ENCODE measurements at regions not wholly inside any gene's neighbourhood (a gene's known extent, or its start where the extent isn't known, plus 50 kb on each side); places are given as distances from the start of the nearest gene placed in this dataset.

GRCh38 chr7:85310301-85310700 lies 123.4 kb upstream of the SEMA3D start:
- no peak for DNase-seq (ENCODE audit: low spot score in 2 of 2)
- intact Hi-C loops (cut with DNase I; ENCODE audit: low total_unique reads) = no loop called here
- WGBS, 2 donors = 82 to 87% methylated on average over 1 of the region's 1 CpG
- H3K4me3 ChIP-seq (ENCODE audit: low read depth, poor library complexity, severe bottlenecking) = no peak overlapping the region
- no peak for TF ChIP-seq CTCF (IDR thresholded peaks at IDR 0.05)
- no peak for TF ChIP-seq POLR2A (IDR thresholded peaks at IDR 0.05)

GRCh38 chr7:85306115-85306514 lies 119.3 kb upstream of the SEMA3D start:
- 57 to 66% methylated on average over 2 of the region's 2 CpGs for WGBS, 2 donors
- no peak overlapping the region for H3K4me3 ChIP-seq (ENCODE audit: low read depth, poor library complexity, severe bottlenecking)
- intact Hi-C loops (cut with DNase I; ENCODE audit: low total_unique reads) = no loop called here
- DNase-seq (ENCODE audit: low spot score in 2 of 2) = no peak
- no peak for TF ChIP-seq CTCF (IDR thresholded peaks at IDR 0.05)
- no peak for TF ChIP-seq POLR2A (IDR thresholded peaks at IDR 0.05)

- intact Hi-C loops (cut with DNase I; ENCODE audit: low total_unique reads) = no loop called here
- H3K4me3 ChIP-seq (ENCODE audit: low read depth, poor library complexity, severe bottlenecking) = no peak overlapping the region
- TF ChIP-seq CTCF (IDR thresholded peaks at IDR 0.05) (no peak), POLR2A (IDR thresholded peaks at IDR 0.05) (no peak)
- WGBS, 2 donors = 83 to 87% methylated on average over 3 of the region's 3 CpGs
- no peak for DNase-seq (ENCODE audit: low spot score in 2 of 2)
Measured at GRCh38 chr7:85294176-85294575, 107.3 kb upstream of the SEMA3D start.

- TF ChIP-seq POLR2A (IDR thresholded peaks at IDR 0.05) (no peak), CTCF (IDR thresholded peaks at IDR 0.05) (no peak)
- no peak overlapping the region for H3K4me3 ChIP-seq (ENCODE audit: low read depth, poor library complexity, severe bottlenecking)
- intact Hi-C loops (cut with DNase I; ENCODE audit: low total_unique reads) = no loop called here
- DNase-seq (ENCODE audit: low spot score in 2 of 2) = no peak
Measured at GRCh38 chr7:85292908-85293576, 106.2 kb upstream of the SEMA3D start.

GRCh38 chr7:85290269-85290668 lies 103.4 kb upstream of the SEMA3D start:
- 79 to 82% methylated on average over 2 of the region's 2 CpGs for WGBS, 2 donors
- intact Hi-C loops (cut with DNase I; ENCODE audit: low total_unique reads) = no loop called here
- no peak overlapping the region for H3K4me3 ChIP-seq (ENCODE audit: low read depth, poor library complexity, severe bottlenecking)
- no peak for DNase-seq (ENCODE audit: low spot score in 2 of 2)
- no peak for TF ChIP-seq CTCF (IDR thresholded peaks at IDR 0.05)
- no peak for TF ChIP-seq POLR2A (IDR thresholded peaks at IDR 0.05)

GRCh38 chr7:85289279-85289678 lies 102.4 kb upstream of the SEMA3D start:
- DNase-seq (ENCODE audit: low spot score in 2 of 2) = no peak
- intact Hi-C loops (cut with DNase I; ENCODE audit: low total_unique reads) = no loop called here
- no peak overlapping the region for H3K4me3 ChIP-seq (ENCODE audit: low read depth, poor library complexity, severe bottlenecking)
- TF ChIP-seq CTCF (IDR thresholded peaks at IDR 0.05) = no peak
- WGBS, 2 donors = 46 to 67% methylated on average over 4 of the region's 4 CpGs

Measured in lower leg skin (tissue), 4 donors.